K562 (cell line): ENCODE measurements at regions not wholly inside any gene's neighbourhood (a gene's known extent, or its start where the extent isn't known, plus 50 kb on each side); places are given as distances from the start of the nearest gene placed in this dataset.

Experiments
- ELK1 ChIP-seq: sonication (generic); formaldehyde crosslinking; IDR thresholded peaks from 2 replicates; pipeline ENCODE4 v1.8.1; 2022; ENCODE audit warnings: missing genetic modification reagents
- FOSL1 ChIP-seq: fragments of 200-800 bp; sonication (Bioruptor generic); conservative IDR thresholded peaks from 2 replicates; pipeline ENCODE4 v1.6.1; 2016; ENCODE audit warnings: missing genetic modification characterization, missing compliant biosample characterization
- JUN ChIP-seq, 2 experiments: sonication (generic) in 1 of 2; formaldehyde crosslinking in 1 of 2; IDR thresholded peaks; 2 replicates each; pipeline versions ENCODE4 v1.6.1 to v1.8.0; 2012 to 2022; ENCODE audit warnings: borderline replicate concordance in 2 of 2, mild to moderate bottlenecking in 2 of 2, improper control_type of control experiment in 1 of 2, low read depth in 1 of 2, low read length in 1 of 2, missing genetic modification reagents in 1 of 2
- MNT ChIP-seq, 2 experiments: fragments of 450-650 bp; conservative IDR thresholded peaks; 2 replicates each; pipeline ENCODE4 v1.6.1; 2017; ENCODE audit warnings: mild to moderate bottlenecking in 2 of 2, moderate library complexity in 2 of 2
- MTA3 ChIP-seq: fragments of 450-650 bp; formaldehyde crosslinking; IDR thresholded peaks from 2 replicates; pipeline ENCODE4 v1.6.1; 2017; ENCODE audit warnings: mild to moderate bottlenecking, borderline replicate concordance
- TCF15 ChIP-seq: fragments of 250-450 bp; sonication (Bioruptor Pico); IDR thresholded peaks from 2 replicates; pipeline ENCODE4 v1.8.0; 2022; ENCODE audit warnings: moderate library complexity, mild to moderate bottlenecking, inconsistent platforms
- ZNF282 ChIP-seq: sonication (generic); formaldehyde crosslinking; IDR thresholded peaks from 2 replicates; pipeline ENCODE4 v1.8.1; 2023; ENCODE audit warnings: missing genetic modification reagents
- ZNF324 ChIP-seq: fragments of 250-450 bp; sonication (Bioruptor Pico); IDR thresholded peaks from 2 replicates; pipeline ENCODE4 v1.4.0; 2020; ENCODE audit warnings: mild to moderate bottlenecking
- ZNF644 ChIP-seq: fragments of 200-800 bp; sonication (Bioruptor generic); IDR thresholded peaks from 2 replicates; pipeline ENCODE4 v1.6.1; 2016; ENCODE audit warnings: low read depth, missing genetic modification characterization, missing compliant biosample characterization
- ZSCAN29 ChIP-seq: fragments of 450-650 bp; IDR thresholded peaks from 2 replicates; pipeline ENCODE4 v1.6.1; 2017
- ZZZ3 ChIP-seq: fragments of 450-650 bp; IDR thresholded peaks from 2 replicates; pipeline ENCODE4 v1.6.1; 2016; ENCODE audit warnings: antibody characterized with exemption, mild to moderate bottlenecking, moderate library complexity
- TF ChIP-seq, protein P1 (sequence below), 3 experiments: IDR thresholded peaks in 2 of 3; conservative IDR thresholded peaks in 1 of 3; 2 replicates each; pipeline ENCODE4 v1.5.1; 2011 to 2012; ENCODE audit warnings: low read length in 3 of 3, mild to moderate bottlenecking in 3 of 3, control low read depth in 2 of 3, improper control_type of control experiment in 1 of 3, inconsistent platforms in 1 of 3, low read depth in 1 of 3, mixed read lengths in 1 of 3, moderate library complexity in 1 of 3; ENCODE audit not compliant: insufficient read depth in 2 of 3

DNA sequence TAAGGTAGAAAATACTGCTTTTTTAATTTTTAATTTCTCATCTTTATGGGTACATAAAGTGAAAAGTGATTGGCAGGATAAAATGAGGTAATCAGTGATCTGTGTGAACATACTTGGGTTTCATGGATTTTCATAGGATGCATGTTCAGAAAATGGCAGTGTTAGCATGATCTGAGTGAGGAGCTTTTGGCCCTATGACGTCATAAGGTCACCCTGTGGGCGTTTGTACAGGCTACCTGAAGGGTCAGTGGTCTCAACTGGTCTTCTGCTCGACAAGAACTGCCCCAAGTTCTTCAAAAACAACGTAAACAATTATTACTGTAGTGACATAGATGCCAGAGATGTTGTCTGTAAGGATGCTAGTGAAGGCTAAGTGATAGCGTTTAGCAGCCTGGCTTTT is 124.5 kb upstream of the OSTN start:
- no peak for TF ChIP-seq FOSL1 (tag)
- no peak for TF ChIP-seq JUN (IDR thresholded peaks at IDR 0.05; ENCODE audit: borderline replicate concordance, low read depth, low read length)
- no peak for TF ChIP-seq JUN (CRISPR knock-in tag; IDR thresholded peaks at IDR 0.05; ENCODE audit: borderline replicate concordance)
- TF ChIP-seq ZZZ3, result no peak
- no peak for TF ChIP-seq ELK1
- TF ChIP-seq ZNF324 (CRISPR knock-in tag), result no peak
- TF ChIP-seq TCF15 (CRISPR knock-in tag), result no peak
- no peak for TF ChIP-seq ZNF282 (CRISPR knock-in tag)
- TF ChIP-seq ZNF644 (tag), result no peak
- TF ChIP-seq, protein P1, sequence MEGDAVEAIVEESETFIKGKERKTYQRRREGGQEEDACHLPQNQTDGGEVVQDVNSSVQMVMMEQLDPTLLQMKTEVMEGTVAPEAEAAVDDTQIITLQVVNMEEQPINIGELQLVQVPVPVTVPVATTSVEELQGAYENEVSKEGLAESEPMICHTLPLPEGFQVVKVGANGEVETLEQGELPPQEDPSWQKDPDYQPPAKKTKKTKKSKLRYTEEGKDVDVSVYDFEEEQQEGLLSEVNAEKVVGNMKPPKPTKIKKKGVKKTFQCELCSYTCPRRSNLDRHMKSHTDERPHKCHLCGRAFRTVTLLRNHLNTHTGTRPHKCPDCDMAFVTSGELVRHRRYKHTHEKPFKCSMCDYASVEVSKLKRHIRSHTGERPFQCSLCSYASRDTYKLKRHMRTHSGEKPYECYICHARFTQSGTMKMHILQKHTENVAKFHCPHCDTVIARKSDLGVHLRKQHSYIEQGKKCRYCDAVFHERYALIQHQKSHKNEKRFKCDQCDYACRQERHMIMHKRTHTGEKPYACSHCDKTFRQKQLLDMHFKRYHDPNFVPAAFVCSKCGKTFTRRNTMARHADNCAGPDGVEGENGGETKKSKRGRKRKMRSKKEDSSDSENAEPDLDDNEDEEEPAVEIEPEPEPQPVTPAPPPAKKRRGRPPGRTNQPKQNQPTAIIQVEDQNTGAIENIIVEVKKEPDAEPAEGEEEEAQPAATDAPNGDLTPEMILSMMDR (IDR thresholded peaks at IDR 0.05 in 2 of 3, conservative IDR thresholded peaks at IDR 0.05 in 1 of 3; ENCODE audit: insufficient read depth in 2 of 3, low read depth in 1 of 3, low read length in 3 of 3), result no peak
- TF ChIP-seq MTA3, result no peak
- no peak for TF ChIP-seq ZSCAN29
- no peak for TF ChIP-seq MNT (conservative IDR thresholded peaks at IDR 0.05)
